HEK293 (cell line): ENCODE measurements at regions not wholly inside any gene's neighbourhood (a gene's known extent, or its start where the extent isn't known, plus 50 kb on each side); places are given as distances from the start of the nearest gene placed in this dataset.

Experiments used
- CTCF ChIA-PET: fragments of 350-600 bp; formaldehyde crosslinking; extraction: SDS; loops from one replicate; lab custom pipeline; 2021; ENCODE audit warnings: antibody characterized with exemption; lab: Yijun Ruan, JAX
- POLR2A ChIA-PET: fragments of 300-600 bp; formaldehyde crosslinking; extraction: SDS; loops from one replicate; lab custom pipeline; 2020; ENCODE audit warnings: antibody characterized with exemption, inconsistent platforms; lab: Yijun Ruan, JAX
- H3K27ac ChIP-seq: fragments of 200-500 bp; sonication (Bioruptor generic); 2 replicates; pipeline ENCODE4 v1.5.1; 2014; ENCODE audit warnings: low read depth, low read length, control low read depth, inconsistent platforms; ENCODE audit errors: extremely low read depth
- H3K36me3 ChIP-seq, 2 experiments: fragments of 200-500 bp in 1 of 2; sonication (Bioruptor generic) in 1 of 2; 1 replicate in 1 of 2; 2 replicates in 1 of 2; pipeline ENCODE4 v1.5.1; 2014 to 2017; ENCODE audit warnings: inconsistent platforms in 2 of 2, low read length in 2 of 2; ENCODE audit not compliant: control insufficient read depth in 2 of 2, insufficient read depth in 1 of 2
- H3K4me1 ChIP-seq: fragments of 200-500 bp; sonication (Bioruptor generic); 2 replicates; pipeline ENCODE4 v1.5.1; 2014; ENCODE audit warnings: mild to moderate bottlenecking, low read length, inconsistent platforms; ENCODE audit not compliant: control insufficient read depth, insufficient read depth
- H3K4me3 ChIP-seq: 2 replicates; pipeline ENCODE4 v1.5.1; 2011; ENCODE audit warnings: low read depth, mild to moderate bottlenecking, control low read depth, low read length, moderate library complexity
- H3K9me3 ChIP-seq: fragments of 200-500 bp; sonication (Bioruptor generic); 2 replicates; pipeline ENCODE4 v1.5.1; 2014; ENCODE audit warnings: low read depth, low read length, inconsistent platforms; ENCODE audit not compliant: control insufficient read depth, insufficient read depth
- GLIS1 ChIP-seq: fragments of 450-650 bp; formaldehyde crosslinking; IDR thresholded peaks from 2 replicates; pipeline ENCODE4 v1.5.1; 2016; ENCODE audit warnings: missing biosample characterization, missing genetic modification characterization
- KLF16 ChIP-seq: fragments of 450-650 bp; formaldehyde crosslinking; IDR thresholded peaks from 2 replicates; pipeline ENCODE4 v1.5.1; 2017; ENCODE audit warnings: missing biosample characterization, missing genetic modification characterization
- REST ChIP-seq: fragments of 450-650 bp; formaldehyde crosslinking; IDR thresholded peaks from 2 replicates; pipeline ENCODE4 v1.5.1; 2016; ENCODE audit warnings: missing biosample characterization, missing genetic modification characterization
- SALL2 ChIP-seq: fragments of 450-650 bp; formaldehyde crosslinking; IDR thresholded peaks from 2 replicates; pipeline ENCODE4 v1.5.0; 2017; ENCODE audit warnings: missing biosample characterization, mild to moderate bottlenecking, missing genetic modification characterization, borderline replicate concordance
- SCRT1 ChIP-seq: fragments of 450-650 bp; formaldehyde crosslinking; IDR thresholded peaks from 2 replicates; pipeline ENCODE4 v1.5.1; 2016; ENCODE audit warnings: missing biosample characterization, missing genetic modification characterization, borderline replicate concordance
- TCF7L2 ChIP-seq: IDR thresholded peaks from 2 replicates; pipeline ENCODE4 v1.6.1; 2011; ENCODE audit warnings: low read depth, mild to moderate bottlenecking, inconsistent platforms, low read length, moderate library complexity, borderline replicate concordance
- YY1 ChIP-seq: fragments of 450-650 bp; formaldehyde crosslinking; IDR thresholded peaks from 2 replicates; pipeline ENCODE4 v1.5.1; 2018; ENCODE audit warnings: missing biosample characterization, missing genetic modification characterization
- ZBTB7A ChIP-seq: fragments of 450-650 bp; formaldehyde crosslinking; IDR thresholded peaks from 2 replicates; pipeline ENCODE4 v1.5.1; 2016; ENCODE audit warnings: low read depth, missing biosample characterization, missing genetic modification characterization
- ZNF140 ChIP-seq: fragments of 450-650 bp; formaldehyde crosslinking; IDR thresholded peaks from 2 replicates; pipeline ENCODE4 v1.5.1; 2016; ENCODE audit warnings: missing biosample characterization, missing genetic modification characterization
- ZNF175 ChIP-seq: fragments of 450-650 bp; formaldehyde crosslinking; IDR thresholded peaks from 2 replicates; pipeline ENCODE4 v1.5.1; 2016; ENCODE audit warnings: missing biosample characterization, missing genetic modification characterization
- ZNF24 ChIP-seq: fragments of 450-650 bp; formaldehyde crosslinking; IDR thresholded peaks from 2 replicates; pipeline ENCODE4 v1.5.1; 2016; ENCODE audit warnings: missing biosample characterization, missing genetic modification characterization
- ZNF26 ChIP-seq: fragments of 450-650 bp; formaldehyde crosslinking; IDR thresholded peaks from 2 replicates; pipeline ENCODE4 v1.5.1; 2016; ENCODE audit warnings: missing biosample characterization, missing genetic modification characterization
- ZNF350 ChIP-seq: fragments of 450-650 bp; formaldehyde crosslinking; IDR thresholded peaks from 2 replicates; pipeline ENCODE4 v1.5.0; 2017; ENCODE audit warnings: missing biosample characterization, mild to moderate bottlenecking, missing genetic modification characterization
- ZNF354C ChIP-seq: fragments of 450-650 bp; formaldehyde crosslinking; IDR thresholded peaks from 2 replicates; pipeline ENCODE4 v1.5.1; 2016; ENCODE audit warnings: missing biosample characterization, missing genetic modification characterization, low read depth, borderline replicate concordance
- ZNF48 ChIP-seq: fragments of 450-650 bp; formaldehyde crosslinking; IDR thresholded peaks from 2 replicates; pipeline ENCODE4 v1.5.1; 2016; ENCODE audit warnings: missing biosample characterization, missing genetic modification characterization
- ZNF514 ChIP-seq: fragments of 450-650 bp; formaldehyde crosslinking; IDR thresholded peaks from 2 replicates; pipeline ENCODE4 v1.5.1; 2016; ENCODE audit warnings: missing biosample characterization, missing genetic modification characterization
- ZNF518A ChIP-seq: fragments of 450-650 bp; formaldehyde crosslinking; conservative IDR thresholded peaks from 2 replicates; pipeline ENCODE4 v1.5.1; 2016; ENCODE audit warnings: low read depth, missing biosample characterization, missing genetic modification characterization
- ZNF580 ChIP-seq: fragments of 450-650 bp; formaldehyde crosslinking; IDR thresholded peaks from 2 replicates; pipeline ENCODE4 v1.5.1; 2016; ENCODE audit warnings: missing biosample characterization, missing genetic modification characterization
- ZNF623 ChIP-seq: fragments of 450-650 bp; formaldehyde crosslinking; IDR thresholded peaks from 2 replicates; pipeline ENCODE4 v1.5.1; 2016; ENCODE audit warnings: missing biosample characterization, missing genetic modification characterization
- ZNF785 ChIP-seq: fragments of 450-650 bp; formaldehyde crosslinking; IDR thresholded peaks from 2 replicates; pipeline ENCODE4 v1.5.1; 2016; ENCODE audit warnings: missing biosample characterization, missing genetic modification characterization
- ZSCAN18 ChIP-seq: fragments of 450-650 bp; formaldehyde crosslinking; IDR thresholded peaks from 2 replicates; pipeline ENCODE4 v1.5.1; 2016; ENCODE audit warnings: missing biosample characterization, missing genetic modification characterization

- no peak overlapping the region for H3K27ac ChIP-seq
- H3K36me3 ChIP-seq: no peaks in the 10 kb centered on the region
- H3K4me3 ChIP-seq: no peak overlapping the region
- CTCF ChIA-PET: interaction anchor here (0.7 kb wide), 1 partner anchor 13 kb away, joined by 3 read pairs; no protein-coding TSS in a partner anchor
- POLR2A ChIA-PET: no interaction called here
- TF ChIP-seq YY1 (no peak), GLIS1 (no peak), ZSCAN18 (no peak), ZNF24 (tag by site-specific recombination) (no peak), ZNF518A (no peak)
- no peaks in the 10 kb centered on the region for H3K9me3 ChIP-seq
- H3K4me1 ChIP-seq: no peaks in the 10 kb centered on the region
Observed at GRCh38 chr4:3677748-3678070, 88.5 kb upstream of the ADRA2C start.

- POLR2A ChIA-PET: no interaction called here
- no peak overlapping the region for H3K4me3 ChIP-seq
- no peak for TF ChIP-seq ZNF26 (tag by site-specific recombination)
- no peak for TF ChIP-seq REST
- no peak for TF ChIP-seq ZNF580
- TF ChIP-seq ZBTB7A (tag by site-specific recombination): no peak
- no peak for TF ChIP-seq ZNF175 (tag by site-specific recombination)
- TF ChIP-seq ZNF785 (tag by site-specific recombination): no peak
- no peak for TF ChIP-seq ZNF48
- TF ChIP-seq ZNF354C (tag by site-specific recombination): no peak
- no peak for TF ChIP-seq ZNF514 (tag by site-specific recombination)
- no peak for TF ChIP-seq KLF16 (tag by site-specific recombination)
- TF ChIP-seq ZNF623 (tag by site-specific recombination): no peak
- no peak for TF ChIP-seq SALL2 (tag by site-specific recombination)
- TF ChIP-seq ZNF140: no peak
- no peak for TF ChIP-seq ZNF350 (tag by site-specific recombination)
- no peak for TF ChIP-seq TCF7L2
- TF ChIP-seq SCRT1 (tag by site-specific recombination): no peak
- no peaks in the 10 kb centered on the region for H3K9me3 ChIP-seq
- no peaks in the 10 kb centered on the region for H3K36me3 ChIP-seq
- H3K27ac ChIP-seq: no peak overlapping the region
- CTCF ChIA-PET: no interaction called here
- no peaks in the 10 kb centered on the region for H3K4me1 ChIP-seq
Observed at GRCh38 chr4:3676907-3677747, 89.1 kb upstream of the ADRA2C start.
